A673 (cell line): ENCODE measurements at regions not wholly inside any gene's neighbourhood (a gene's known extent, or its start where the extent isn't known, plus 50 kb on each side); places are given as distances from the start of the nearest gene placed in this dataset.

Source experiments
- CTCF ChIP-seq: fragments of 300-800, 200-600 bp; sonication (generic); conservative IDR thresholded peaks from 2 replicates; pipeline ENCODE4 v1.5.1; 2017; ENCODE audit warnings: low read depth, mild to moderate bottlenecking, antibody characterized with exemption, low read length, moderate library complexity, mixed read lengths
- EZH2 ChIP-seq: fragments of 200-600 bp; sonication (generic); IDR thresholded peaks from 2 replicates; pipeline ENCODE4 v1.6.1; 2017; ENCODE audit warnings: borderline replicate concordance, low read depth, mild to moderate bottlenecking, mixed read lengths, antibody characterized with exemption, low read length; ENCODE audit not compliant: poor library complexity, severe bottlenecking

GRCh38 chr21:22253761-22254160 is 1255.6 kb downstream of the NCAM2 start:
- TF ChIP-seq CTCF (no peak), EZH2 (no peak)
